Caco-2 (cell line): ENCODE measurements at regions not wholly inside any gene's neighbourhood (a gene's known extent, or its start where the extent isn't known, plus 50 kb on each side); places are given as distances from the start of the nearest gene placed in this dataset.

Experiments
- BruUV-seq: library from RNA; stranded (reverse); fragments of 400-500 nt; replicated peaks from 2 replicates; lab custom pipeline; 2021; lab: Mats Ljungman, UMichigan
- CTCF ChIA-PET: fragments of 300-600 bp; sonication (Branson Sonifier 250); formaldehyde crosslinking; loops from one replicate; lab custom pipeline; 2022; ENCODE audit warnings: antibody characterized with exemption; lab: Charles Lee
- POLR2A ChIA-PET: fragments of 300-600 bp; sonication (Branson Sonifier 250); formaldehyde crosslinking; loops from one replicate; lab custom pipeline; 2022; ENCODE audit warnings: antibody characterized with exemption; lab: Charles Lee
- DNase-seq, 2 experiments: peaks; one replicate each; pipeline versions ENCODE4 v3.0.0 to v3.0.0-alpha.2; 2020 to 2022
- H3K27me3 ChIP-seq: replicated peaks from 2 replicates; pipeline ENCODE4 v1.6.0; 2011; ENCODE audit warnings: low read length; ENCODE audit not compliant: control insufficient read depth, insufficient read depth
- H3K36me3 ChIP-seq: 2 replicates; pipeline ENCODE4 v1.5.1; 2011; ENCODE audit warnings: low read length; ENCODE audit not compliant: control insufficient read depth, insufficient read depth
- H3K4me1 ChIP-seq: fragments of 250-450 bp; sonication (Bioruptor Pico); 2 replicates; pipeline ENCODE4 v1.5.1; 2020; ENCODE audit warnings: mild to moderate bottlenecking
- H3K4me3 ChIP-seq: 2 replicates; pipeline ENCODE4 v1.5.1; 2011; ENCODE audit warnings: low read depth, mild to moderate bottlenecking, control low read depth, low read length
- H3K9me3 ChIP-seq: fragments of 250-450 bp; sonication (Bioruptor Pico); 2 replicates; pipeline ENCODE4 v1.5.1; 2020; ENCODE audit warnings: mild to moderate bottlenecking, moderate library complexity
- H3K27ac Mint-ChIP-seq: one replicate; pipeline ENCODE4 v1.8.0; 2022; ENCODE audit warnings: mixed read lengths; ENCODE audit not compliant: unreplicated experiment
- H3K27me3 Mint-ChIP-seq: one replicate; pipeline ENCODE4 v1.8.0; 2022; ENCODE audit warnings: mixed read lengths; ENCODE audit not compliant: insufficient read depth, unreplicated experiment
- H3K36me3 Mint-ChIP-seq: one replicate; pipeline ENCODE4 v1.8.0; 2022; ENCODE audit warnings: mild to moderate bottlenecking, mixed read lengths; ENCODE audit not compliant: insufficient read depth, unreplicated experiment
- H3K4me1 Mint-ChIP-seq: one replicate; pipeline ENCODE4 v1.8.0; 2022; ENCODE audit warnings: low read depth, mixed read lengths; ENCODE audit not compliant: unreplicated experiment
- H3K4me3 Mint-ChIP-seq: one replicate; pipeline ENCODE4 v1.8.0; 2022; ENCODE audit warnings: mild to moderate bottlenecking, moderate library complexity, mixed read lengths; ENCODE audit not compliant: unreplicated experiment
- H3K9me3 Mint-ChIP-seq: one replicate; pipeline ENCODE4 v1.8.0; 2022; ENCODE audit warnings: mixed read lengths; ENCODE audit not compliant: unreplicated experiment
- CTCF ChIP-seq, 2 experiments: fragments of 200-600 bp in 1 of 2; IDR thresholded peaks; 1 replicate in 1 of 2; 2 replicates in 1 of 2; pipeline versions ENCODE4 v1.5.1 to v1.8.0; 2011 to 2022; ENCODE audit warnings: antibody characterized with exemption in 1 of 2, control low read depth in 1 of 2, inconsistent platforms in 1 of 2, low read depth in 1 of 2, low read length in 1 of 2, mild to moderate bottlenecking in 1 of 2, moderate library complexity in 1 of 2; ENCODE audit not compliant: insufficient read depth in 1 of 2, severe bottlenecking in 1 of 2, unreplicated experiment in 1 of 2
- intact Hi-C: fragments of 100-400 bp; cut with micrococcal nuclease; formaldehyde crosslinking; loops from one replicate; pipeline ENCODE4 v1.10.0; 2022; ENCODE audit not compliant: unreplicated experiment

DNA sequence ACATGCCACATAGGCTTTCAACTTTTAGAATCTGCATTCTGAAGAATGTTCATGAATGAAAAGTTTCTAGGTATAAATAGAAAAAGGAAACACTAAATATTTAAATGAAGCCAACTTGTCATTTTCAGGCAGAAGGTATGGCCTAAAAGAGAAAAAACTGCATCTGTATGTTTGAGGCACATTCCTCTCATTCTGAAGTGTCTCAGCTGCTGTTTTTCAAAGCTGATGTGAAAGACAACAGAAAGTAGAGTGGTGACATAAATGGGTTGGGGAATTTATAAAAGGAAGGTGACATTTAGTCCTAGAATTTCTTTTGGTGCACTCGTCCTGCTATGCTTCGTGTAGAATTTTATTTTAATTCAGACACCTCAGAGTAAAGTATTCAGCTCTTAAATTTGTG, 539.6 kb upstream of the SLITRK5 start:
- H3K4me3 ChIP-seq = no peak overlapping the region
- H3K36me3 ChIP-seq = no peaks in the 10 kb centered on the region
- H3K9me3 ChIP-seq = no peaks in the 10 kb centered on the region
- no TSS peak for BruUV-seq
- intact Hi-C loops = no loop called here
- H3K27ac Mint-ChIP-seq = no peak overlapping the region
- POLR2A ChIA-PET = no interaction called here
- H3K27me3 ChIP-seq = no peaks in the 10 kb centered on the region
- no peaks in the 10 kb centered on the region for H3K4me1 Mint-ChIP-seq
- DNase-seq = no peak
- no peaks in the 10 kb centered on the region for H3K36me3 Mint-ChIP-seq
- no peaks in the 10 kb centered on the region for H3K27me3 Mint-ChIP-seq
- CTCF ChIA-PET = no interaction called here
- no peak overlapping the region for H3K4me3 Mint-ChIP-seq
- TF ChIP-seq CTCF (IDR thresholded peaks at IDR 0.05; ENCODE audit: insufficient read depth in 1 of 2, low read depth in 1 of 2, low read length in 1 of 2, severe bottlenecking in 1 of 2, unreplicated experiment in 1 of 2) = no peak
- no peaks in the 10 kb centered on the region for H3K4me1 ChIP-seq
- no peaks in the 10 kb centered on the region for H3K9me3 Mint-ChIP-seq

GRCh38 chr13:87138866-87139265, 532.3 kb upstream of the SLITRK5 start:
- POLR2A ChIA-PET = no interaction called here
- no peaks in the 10 kb centered on the region for H3K27me3 ChIP-seq
- no peak for TF ChIP-seq CTCF (IDR thresholded peaks at IDR 0.05; ENCODE audit: insufficient read depth in 1 of 2, low read depth in 1 of 2, low read length in 1 of 2, severe bottlenecking in 1 of 2, unreplicated experiment in 1 of 2)
- no peak for DNase-seq
- CTCF ChIA-PET = no interaction called here
- no peaks in the 10 kb centered on the region for H3K9me3 Mint-ChIP-seq
- no peaks in the 10 kb centered on the region for H3K9me3 ChIP-seq
- intact Hi-C loops = no loop called here
- no peak overlapping the region for H3K27ac Mint-ChIP-seq
- H3K4me3 Mint-ChIP-seq = no peak overlapping the region
- H3K36me3 Mint-ChIP-seq = no peaks in the 10 kb centered on the region
- BruUV-seq = no TSS peak
- no peaks in the 10 kb centered on the region for H3K4me1 ChIP-seq
- no peaks in the 10 kb centered on the region for H3K4me1 Mint-ChIP-seq
- H3K36me3 ChIP-seq = no peaks in the 10 kb centered on the region
- H3K27me3 Mint-ChIP-seq = no peaks in the 10 kb centered on the region
- H3K4me3 ChIP-seq = no peak overlapping the region

- H3K4me1 ChIP-seq = no peaks in the 10 kb centered on the region
- Mint-ChIP-seq H3K27me3 (no peaks in the 10 kb centered on the region), H3K4me1 (no peaks in the 10 kb centered on the region), H3K9me3 (no peaks in the 10 kb centered on the region), H3K27ac (no peak overlapping the region), H3K36me3 (no peaks in the 10 kb centered on the region), H3K4me3 (no peak overlapping the region)
- DNase-seq = no peak
- H3K9me3 ChIP-seq = no peaks in the 10 kb centered on the region
- POLR2A ChIA-PET = no interaction called here
- no peak for TF ChIP-seq CTCF (IDR thresholded peaks at IDR 0.05; ENCODE audit: insufficient read depth in 1 of 2, low read depth in 1 of 2, low read length in 1 of 2, severe bottlenecking in 1 of 2, unreplicated experiment in 1 of 2)
- no peak overlapping the region for H3K4me3 ChIP-seq
- H3K27me3 ChIP-seq = no peaks in the 10 kb centered on the region
- H3K36me3 ChIP-seq = no peaks in the 10 kb centered on the region
- intact Hi-C loops = no loop called here
- BruUV-seq = no TSS peak
- CTCF ChIA-PET = no interaction called here
Observed at GRCh38 chr13:87147076-87147475, 524.1 kb upstream of the SLITRK5 start.
